NT2/D1 (cell line): ENCODE measurements at regions not wholly inside any gene's neighbourhood (a gene's known extent, or its start where the extent isn't known, plus 50 kb on each side); places are given as distances from the start of the nearest gene placed in this dataset.

ENCODE experiments used
- DNase-seq: peaks from one replicate; pipeline ENCODE4 v3.0.0-alpha.2; 2011; ENCODE audit warnings: low read depth, low spot score
- H3K27me3 ChIP-seq: 2 replicates; pipeline ENCODE4 v1.6.0; 2011; ENCODE audit warnings: mild to moderate bottlenecking; ENCODE audit not compliant: insufficient read length, insufficient read depth
- H3K36me3 ChIP-seq: 2 replicates; pipeline ENCODE4 v1.6.1; 2011; ENCODE audit warnings: mild to moderate bottlenecking, low read length, mixed read lengths; ENCODE audit not compliant: insufficient read depth, insufficient read length
- H3K4me1 ChIP-seq: 2 replicates; pipeline ENCODE4 v1.5.1; 2011; ENCODE audit not compliant: insufficient read depth, insufficient read length
- H3K4me3 ChIP-seq: 2 replicates; pipeline ENCODE4 v1.5.1; 2011; ENCODE audit warnings: low read depth; ENCODE audit not compliant: insufficient read length
- H3K9ac ChIP-seq: 2 replicates; pipeline ENCODE4 v1.6.0; 2011; ENCODE audit warnings: low read depth; ENCODE audit not compliant: insufficient read length
- H3K9me3 ChIP-seq: 2 replicates; pipeline ENCODE4 v1.5.1; 2011; ENCODE audit warnings: mild to moderate bottlenecking, low read length; ENCODE audit not compliant: insufficient read depth
- SUZ12 ChIP-seq: IDR thresholded peaks from 2 replicates; pipeline ENCODE4 v1.6.1; 2011; ENCODE audit not compliant: insufficient read length, insufficient read depth; ENCODE audit errors: extremely low read depth
- YY1 ChIP-seq: IDR thresholded peaks from 2 replicates; pipeline ENCODE4 v1.6.1; 2011; ENCODE audit not compliant: insufficient read length, insufficient read depth
- ZNF274 ChIP-seq: IDR thresholded peaks from 2 replicates; pipeline ENCODE4 v1.6.1; 2011; ENCODE audit warnings: mild to moderate bottlenecking, low read depth, low read length

DNA sequence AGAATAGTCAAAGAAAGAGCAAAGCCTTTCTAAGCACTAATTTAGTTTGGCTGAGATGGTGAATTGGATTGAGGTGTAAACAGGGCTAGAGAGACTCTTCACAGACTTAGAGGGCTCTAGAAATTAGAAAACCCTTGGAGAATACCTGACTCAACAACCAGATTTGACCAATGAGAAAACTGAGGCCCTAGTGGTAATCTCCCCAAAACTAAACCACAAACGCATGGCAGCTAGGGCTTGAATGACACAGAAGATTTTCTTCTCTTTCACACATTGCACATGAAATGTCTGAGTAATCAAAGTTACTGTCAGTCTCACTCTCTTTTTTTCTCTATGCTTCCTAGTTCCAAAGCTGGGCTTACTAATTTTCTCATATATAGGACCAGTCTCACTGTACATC, 314.5 kb upstream of the KCNJ16 start:
- H3K9ac ChIP-seq, result no peak overlapping the region
- no peak overlapping the region for H3K4me3 ChIP-seq
- no peaks in the 10 kb centered on the region for H3K27me3 ChIP-seq
- H3K9me3 ChIP-seq, result no peaks in the 10 kb centered on the region
- DNase-seq, result no peak
- TF ChIP-seq YY1 (no peak), ZNF274 (no peak), SUZ12 (no peak)
- H3K36me3 ChIP-seq, result no peaks in the 10 kb centered on the region
- no peaks in the 10 kb centered on the region for H3K4me1 ChIP-seq

GRCh38 chr17:69761011-69761410, 314.0 kb upstream of the KCNJ16 start:
- Histone ChIP-seq H3K4me3 (no peak overlapping the region), H3K27me3 (no peaks in the 10 kb centered on the region), H3K4me1 (no peaks in the 10 kb centered on the region), H3K9me3 (no peaks in the 10 kb centered on the region), H3K36me3 (no peaks in the 10 kb centered on the region), H3K9ac (no peak overlapping the region)
- TF ChIP-seq ZNF274 (no peak), SUZ12 (no peak), YY1 (no peak)
- DNase-seq, result no peak

DNA sequence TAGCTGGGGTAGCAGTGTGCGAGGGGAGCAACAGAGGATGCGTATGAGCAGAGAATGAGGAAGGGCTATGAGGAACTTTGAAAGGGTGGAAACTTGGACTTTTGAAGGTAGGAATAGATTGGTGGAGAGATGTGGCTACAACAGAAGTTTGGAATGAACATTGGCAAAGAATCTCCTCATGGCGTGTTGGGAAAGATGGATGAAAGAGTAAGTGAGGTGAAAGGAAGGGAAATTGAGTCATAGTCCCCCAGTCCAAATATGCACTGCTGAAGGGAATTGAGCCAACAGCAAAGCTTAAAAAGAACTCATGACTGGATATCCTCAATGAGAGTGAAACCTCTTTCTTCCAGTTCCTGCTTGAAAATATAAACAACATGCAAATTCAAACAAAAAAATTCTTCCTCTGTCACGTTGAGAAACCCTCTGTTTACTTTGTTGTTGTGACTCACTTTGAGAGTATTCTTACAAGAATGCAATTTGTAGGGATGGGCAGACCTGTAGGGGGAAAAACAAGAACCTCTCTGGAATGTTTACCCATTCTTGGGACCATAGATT, 313.2 kb upstream of the KCNJ16 start:
- Histone ChIP-seq H3K9ac (no peak overlapping the region), H3K27me3 (no peaks in the 10 kb centered on the region), H3K4me1 (no peaks in the 10 kb centered on the region), H3K4me3 (no peak overlapping the region), H3K36me3 (no peaks in the 10 kb centered on the region), H3K9me3 (no peaks in the 10 kb centered on the region)
- no peak for TF ChIP-seq YY1
- TF ChIP-seq SUZ12, result no peak
- TF ChIP-seq ZNF274, result no peak
- DNase-seq, result peak; percentile 8

- Histone ChIP-seq H3K36me3 (no peaks in the 10 kb centered on the region), H3K4me1 (no peaks in the 10 kb centered on the region), H3K9ac (no peak overlapping the region), H3K27me3 (no peaks in the 10 kb centered on the region), H3K4me3 (no peak overlapping the region), H3K9me3 (no peaks in the 10 kb centered on the region)
- DNase-seq, result no peak
- no peak for TF ChIP-seq SUZ12
Observed at GRCh38 chr17:69762359-69762758, 312.7 kb upstream of the KCNJ16 start.

- TF ChIP-seq ZNF274 (no peak), YY1 (no peak), SUZ12 (no peak)
- Histone ChIP-seq H3K36me3 (no peaks in the 10 kb centered on the region), H3K4me3 (no peak overlapping the region), H3K9ac (no peak overlapping the region), H3K4me1 (no peaks in the 10 kb centered on the region), H3K9me3 (no peaks in the 10 kb centered on the region), H3K27me3 (no peaks in the 10 kb centered on the region)
- no peak for DNase-seq
Observed at GRCh38 chr17:69762766-69763165, 312.3 kb upstream of the KCNJ16 start.

DNA sequence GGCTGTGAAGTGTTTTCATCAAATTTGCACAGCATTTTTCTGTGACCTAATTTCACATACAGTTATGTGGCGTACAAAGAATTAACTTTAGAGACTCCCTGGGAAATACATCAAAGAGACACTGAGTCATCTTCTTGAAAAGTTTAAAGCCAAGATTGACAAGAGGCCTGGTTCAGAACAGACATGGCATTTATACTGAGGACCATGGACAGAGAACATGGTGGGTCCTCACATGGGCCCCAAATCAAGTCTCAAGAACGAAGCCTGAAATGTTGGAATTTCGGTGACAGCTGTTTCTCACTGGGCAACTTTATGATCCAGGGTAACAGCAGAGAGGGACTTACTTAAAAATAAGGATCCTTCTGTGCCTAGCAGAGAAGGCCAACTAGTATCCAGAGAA, 311.5 kb upstream of the KCNJ16 start:
- H3K9me3 ChIP-seq, result no peaks in the 10 kb centered on the region
- H3K4me1 ChIP-seq, result no peaks in the 10 kb centered on the region
- no peaks in the 10 kb centered on the region for H3K27me3 ChIP-seq
- no peak for TF ChIP-seq YY1
- no peak for TF ChIP-seq ZNF274
- TF ChIP-seq SUZ12, result no peak
- no peak for DNase-seq
- H3K4me3 ChIP-seq, result no peak overlapping the region
- no peak overlapping the region for H3K9ac ChIP-seq
- no peaks in the 10 kb centered on the region for H3K36me3 ChIP-seq

DNA sequence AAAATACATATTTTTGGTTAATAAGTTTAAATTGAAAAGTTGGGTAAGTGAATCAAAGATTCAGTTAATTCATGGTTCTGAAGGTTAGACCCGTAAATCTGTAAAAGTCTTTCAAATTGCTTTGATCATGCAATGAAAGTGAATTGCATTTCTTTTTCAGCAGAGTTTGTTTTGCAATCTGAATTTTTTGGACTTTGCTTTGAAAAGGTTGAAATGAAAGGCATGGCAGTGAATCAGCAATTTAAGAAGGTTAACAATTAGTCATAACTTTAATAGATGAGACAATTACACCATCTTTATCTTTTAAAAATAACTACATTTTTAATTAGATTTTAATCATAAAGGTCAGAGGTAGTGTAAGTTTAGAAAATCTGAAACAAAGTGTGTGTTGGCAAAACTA, 310.9 kb upstream of the KCNJ16 start:
- DNase-seq, result no peak
- Histone ChIP-seq H3K4me3 (no peak overlapping the region), H3K4me1 (no peaks in the 10 kb centered on the region), H3K9me3 (no peaks in the 10 kb centered on the region), H3K9ac (no peak overlapping the region), H3K27me3 (no peaks in the 10 kb centered on the region), H3K36me3 (no peaks in the 10 kb centered on the region)
- no peak for TF ChIP-seq YY1
- no peak for TF ChIP-seq SUZ12
- no peak for TF ChIP-seq ZNF274

DNA sequence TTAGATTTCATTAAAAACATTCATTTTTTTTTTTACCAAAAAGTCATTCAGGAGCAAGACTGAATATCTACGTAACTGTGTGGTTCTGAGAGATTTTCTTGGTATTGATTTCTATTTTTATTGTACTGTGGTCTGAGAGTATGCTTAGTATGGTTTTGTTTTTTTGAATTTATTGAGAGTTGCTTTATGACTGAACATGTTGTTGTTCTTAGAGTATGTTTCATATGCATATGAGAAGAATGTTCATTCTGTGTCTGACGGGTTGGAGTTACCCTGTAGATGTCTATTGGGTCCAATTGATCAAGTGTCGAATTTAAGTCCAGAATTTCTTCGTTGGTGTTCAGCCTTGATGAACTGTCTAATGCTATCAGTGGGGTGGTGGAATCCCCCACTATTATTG, 306.0 kb upstream of the KCNJ16 start:
- TF ChIP-seq YY1 (no peak), SUZ12 (no peak), ZNF274 (no peak)
- no peak for DNase-seq
- H3K4me3 ChIP-seq, result no peak overlapping the region
- H3K9me3 ChIP-seq, result no peaks in the 10 kb centered on the region
- H3K27me3 ChIP-seq, result no peaks in the 10 kb centered on the region
- no peak overlapping the region for H3K9ac ChIP-seq
- no peaks in the 10 kb centered on the region for H3K36me3 ChIP-seq
- no peaks in the 10 kb centered on the region for H3K4me1 ChIP-seq
